ENCODE measurements at regions not wholly inside any gene's neighbourhood (a gene's known extent, or its start where the extent isn't known, plus 50 kb on each side); places are given as distances from the start of the nearest gene placed in this dataset.

DNA sequence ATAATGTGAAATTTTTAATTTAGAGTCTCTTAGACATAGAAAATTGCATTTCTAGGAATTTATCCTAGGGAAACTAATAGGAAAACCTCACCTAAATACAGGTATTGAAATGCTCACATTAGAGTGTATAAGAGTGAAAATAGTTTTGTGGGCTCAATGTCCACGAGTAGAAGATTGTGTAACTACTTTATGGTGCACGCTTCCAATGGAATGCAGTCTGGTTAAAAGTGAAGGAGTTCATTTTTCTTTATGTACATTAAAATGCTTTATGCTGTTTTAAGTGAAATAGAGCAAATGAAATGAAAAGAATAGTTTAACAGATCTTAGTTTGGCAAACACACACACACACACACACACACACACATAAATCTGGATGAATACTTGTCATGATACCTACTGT is 278.2 kb downstream of the USP25 start:
- Histone ChIP-seq H3K36me3 (no peaks in the 10 kb centered on the region), H3K9me3 (peaks cover 0 to 12% (median 0%) of the 10 kb centered on the region in 12 donors), H3K4me3 (no peak overlapping the region), H3K4me1 (peaks cover 0 to 4% (median 0%) of the 10 kb centered on the region in 12 donors), H3K27me3 (no peaks in the 10 kb centered on the region), H3K27ac (no peak overlapping the region)
- intact Hi-C loops (cut with DNase I), result loop anchor here in 1 of 10 donors (10.0 kb wide), 1 partner anchor 1267 kb away; no protein-coding TSS in a partner anchor
- TF ChIP-seq POLR2A (IDR thresholded peaks at IDR 0.05), result no peak
- TF ChIP-seq, protein P1, sequence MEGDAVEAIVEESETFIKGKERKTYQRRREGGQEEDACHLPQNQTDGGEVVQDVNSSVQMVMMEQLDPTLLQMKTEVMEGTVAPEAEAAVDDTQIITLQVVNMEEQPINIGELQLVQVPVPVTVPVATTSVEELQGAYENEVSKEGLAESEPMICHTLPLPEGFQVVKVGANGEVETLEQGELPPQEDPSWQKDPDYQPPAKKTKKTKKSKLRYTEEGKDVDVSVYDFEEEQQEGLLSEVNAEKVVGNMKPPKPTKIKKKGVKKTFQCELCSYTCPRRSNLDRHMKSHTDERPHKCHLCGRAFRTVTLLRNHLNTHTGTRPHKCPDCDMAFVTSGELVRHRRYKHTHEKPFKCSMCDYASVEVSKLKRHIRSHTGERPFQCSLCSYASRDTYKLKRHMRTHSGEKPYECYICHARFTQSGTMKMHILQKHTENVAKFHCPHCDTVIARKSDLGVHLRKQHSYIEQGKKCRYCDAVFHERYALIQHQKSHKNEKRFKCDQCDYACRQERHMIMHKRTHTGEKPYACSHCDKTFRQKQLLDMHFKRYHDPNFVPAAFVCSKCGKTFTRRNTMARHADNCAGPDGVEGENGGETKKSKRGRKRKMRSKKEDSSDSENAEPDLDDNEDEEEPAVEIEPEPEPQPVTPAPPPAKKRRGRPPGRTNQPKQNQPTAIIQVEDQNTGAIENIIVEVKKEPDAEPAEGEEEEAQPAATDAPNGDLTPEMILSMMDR (IDR thresholded peaks at IDR 0.05), result no peak
- 78 to 84% (median 80%) methylated on average over 2 of the region's 2 CpGs for WGBS, 4 donors
- DNase-seq (no peak), ATAC-seq (no peak)

DNA sequence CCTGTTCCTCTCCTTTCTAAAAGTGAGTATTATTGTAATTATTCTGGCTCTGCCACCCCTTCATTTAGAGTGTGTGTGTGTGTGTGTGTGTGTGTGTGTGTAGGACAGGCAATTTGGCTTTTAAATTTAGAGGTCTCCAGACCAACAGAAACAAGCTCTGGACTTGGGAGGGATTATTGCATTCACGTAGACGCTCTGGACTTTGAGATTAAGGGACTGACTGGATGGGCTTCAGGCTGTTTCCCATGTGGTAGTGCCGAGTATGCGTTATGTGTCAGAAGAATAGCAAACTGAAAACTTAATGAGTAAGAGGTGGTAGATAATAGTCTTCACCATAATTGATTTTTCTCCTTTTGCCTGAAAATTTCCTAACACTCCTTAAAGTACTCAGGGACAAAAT is 281.9 kb downstream of the USP25 start:
- no peaks in the 10 kb centered on the region for H3K36me3 ChIP-seq
- H3K4me1 ChIP-seq, result no peaks in the 10 kb centered on the region
- ATAC-seq (no peak), DNase-seq (no peak)
- 91 to 100% (median 92%) methylated on average over 4 of the region's 4 CpGs for WGBS, 4 donors
- H3K27ac ChIP-seq, result no peak overlapping the region
- H3K9me3 ChIP-seq, result peaks cover 0 to 12% (median 0%) of the 10 kb centered on the region in 12 donors
- no peaks in the 10 kb centered on the region for H3K27me3 ChIP-seq
- intact Hi-C loops (cut with DNase I), result no loop called here
- no peak for TF ChIP-seq POLR2A (IDR thresholded peaks at IDR 0.05)
- TF ChIP-seq, protein P1 (IDR thresholded peaks at IDR 0.05), result no peak
- H3K4me3 ChIP-seq, result no peak overlapping the region

DNA sequence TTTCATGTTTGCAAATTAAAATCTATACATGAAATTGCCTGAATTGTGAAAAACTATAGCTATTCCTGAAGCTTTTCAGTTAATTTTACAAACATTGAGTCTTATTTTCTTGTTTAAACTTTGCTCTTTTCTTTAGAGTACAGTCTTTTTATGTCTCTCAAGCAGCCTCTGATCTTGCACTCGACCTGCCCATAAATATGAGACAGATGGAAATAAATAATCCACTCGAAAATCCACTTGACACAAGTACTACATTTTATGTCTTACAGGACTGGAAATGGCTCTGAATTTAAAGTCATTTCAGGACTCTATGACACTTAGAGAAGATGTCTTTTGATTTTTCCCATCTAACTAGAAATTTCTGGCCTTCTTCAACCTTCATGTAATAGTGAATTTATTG is 283.8 kb downstream of the USP25 start:
- no peaks in the 10 kb centered on the region for H3K4me1 ChIP-seq
- TF ChIP-seq POLR2A (IDR thresholded peaks at IDR 0.05), result no peak
- TF ChIP-seq, protein P1 (IDR thresholded peaks at IDR 0.05), result no peak
- no peak overlapping the region for H3K4me3 ChIP-seq
- ATAC-seq (no peak), DNase-seq (no peak)
- no peaks in the 10 kb centered on the region for H3K36me3 ChIP-seq
- WGBS, 4 donors, result 43 to 53% (median 46%) methylated on average over 2 of the region's 2 CpGs
- intact Hi-C loops (cut with DNase I), result no loop called here
- no peaks in the 10 kb centered on the region for H3K27me3 ChIP-seq
- H3K27ac ChIP-seq, result no peak overlapping the region
- H3K9me3 ChIP-seq, result peaks cover 0 to 12% (median 0%) of the 10 kb centered on the region in 12 donors

DNA sequence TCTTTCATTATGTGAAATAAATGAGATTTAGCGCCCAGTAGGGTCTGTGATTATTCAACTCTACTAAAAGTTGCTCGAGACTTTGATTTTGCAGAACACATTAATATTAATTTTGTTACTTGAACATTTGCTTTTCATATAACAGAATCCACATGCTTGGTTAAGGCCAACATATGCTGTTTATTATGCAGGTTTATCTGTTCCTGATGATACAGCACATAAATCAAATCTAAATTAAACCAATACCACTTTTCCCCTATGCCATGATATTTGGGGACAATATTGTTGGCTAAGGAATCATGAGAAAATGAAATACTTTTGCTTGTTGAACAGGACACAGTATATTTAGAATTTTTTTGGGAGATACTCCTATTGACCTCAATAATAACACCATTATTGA is 291.1 kb downstream of the USP25 start:
- Histone ChIP-seq H3K4me1 (no peaks in the 10 kb centered on the region), H3K27me3 (no peaks in the 10 kb centered on the region), H3K4me3 (no peak overlapping the region), H3K9me3 (no peaks in the 10 kb centered on the region), H3K27ac (no peak overlapping the region), H3K36me3 (no peaks in the 10 kb centered on the region)
- intact Hi-C loops (cut with DNase I), result no loop called here
- WGBS, 4 donors, result 87 to 96% (median 92%) methylated on average over 2 of the region's 2 CpGs
- no peak for DNase-seq
- TF ChIP-seq, protein P1 (IDR thresholded peaks at IDR 0.05), result no peak
- TF ChIP-seq POLR2A (IDR thresholded peaks at IDR 0.05), result no peak
- ATAC-seq, result no peak

Data from heart left ventricle (tissue), 16 donors.